H9 (cell line): ENCODE measurements at regions not wholly inside any gene's neighbourhood (a gene's known extent, or its start where the extent isn't known, plus 50 kb on each side); places are given as distances from the start of the nearest gene placed in this dataset.

Source experiments
- DNase-seq: peaks from one replicate; pipeline ENCODE4 v3.0.0-alpha.2; 2017
- H2AFZ ChIP-seq: one replicate; pipeline ENCODE4 v1.6.1; 2013; ENCODE audit warnings: mild to moderate bottlenecking, low read length, control low read depth, moderate library complexity
- H2AK5ac ChIP-seq: 2 replicates; pipeline ENCODE4 v1.6.1; 2013; ENCODE audit warnings: low read length, control low read depth, mixed read lengths; ENCODE audit not compliant: insufficient read length
- H2BK120ac ChIP-seq: one replicate; pipeline ENCODE4 v1.6.1; 2013; ENCODE audit warnings: low read depth, mild to moderate bottlenecking, low read length, control low read depth, inconsistent platforms; ENCODE audit not compliant: poor library complexity, severe bottlenecking
- H2BK12ac ChIP-seq: 2 replicates; pipeline ENCODE4 v1.6.1; 2013; ENCODE audit warnings: low read length, control low read depth, mixed read lengths, low read depth; ENCODE audit not compliant: insufficient read length
- H2BK15ac ChIP-seq: 2 replicates; pipeline ENCODE4 v1.6.1; 2013; ENCODE audit warnings: low read depth, low read length, control low read depth
- H2BK20ac ChIP-seq: one replicate; pipeline ENCODE4 v1.6.1; 2013; ENCODE audit warnings: low read depth, mild to moderate bottlenecking, low read length, control low read depth, inconsistent platforms; ENCODE audit not compliant: poor library complexity, severe bottlenecking
- H2BK5ac ChIP-seq: 2 replicates; pipeline ENCODE4 v1.6.1; 2013; ENCODE audit warnings: low read length, control low read depth, mixed read lengths; ENCODE audit not compliant: insufficient read length
- H3K14ac ChIP-seq: 2 replicates; pipeline ENCODE4 v1.6.1; 2013; ENCODE audit warnings: low read length, control low read depth; ENCODE audit not compliant: insufficient read depth
- H3K18ac ChIP-seq: 2 replicates; pipeline ENCODE4 v1.6.1; 2013; ENCODE audit warnings: low read depth, mild to moderate bottlenecking, mixed read lengths, low read length, control low read depth; ENCODE audit not compliant: insufficient read length
- H3K23ac ChIP-seq: 2 replicates; pipeline ENCODE4 v1.6.1; 2013; ENCODE audit warnings: low read length, control low read depth, mixed read lengths, low read depth; ENCODE audit not compliant: insufficient read length
- H3K23me2 ChIP-seq: 2 replicates; pipeline ENCODE4 v1.6.1; 2013; ENCODE audit warnings: low read depth, mild to moderate bottlenecking, mixed read lengths, low read length, control low read depth; ENCODE audit not compliant: insufficient read length, poor library complexity, severe bottlenecking
- H3K27ac ChIP-seq: 2 replicates; pipeline ENCODE4 v1.5.1; 2013; ENCODE audit warnings: low read length, control low read depth, mixed read lengths, low read depth; ENCODE audit not compliant: insufficient read length
- H3K27me3 ChIP-seq: 2 replicates; pipeline ENCODE4 v1.6.1; 2013; ENCODE audit warnings: low read length, control low read depth, inconsistent platforms; ENCODE audit not compliant: insufficient read depth
- H3K4ac ChIP-seq: 2 replicates; pipeline ENCODE4 v1.6.1; 2013; ENCODE audit warnings: low read depth, mild to moderate bottlenecking, control low read depth, inconsistent platforms, low read length, moderate library complexity
- H3K4me1 ChIP-seq: 2 replicates; pipeline ENCODE4 v1.6.1; 2013; ENCODE audit warnings: low read length, control low read depth, inconsistent platforms; ENCODE audit not compliant: insufficient read depth
- H3K4me2 ChIP-seq: 2 replicates; pipeline ENCODE4 v1.6.1; 2013; ENCODE audit warnings: low read length, control low read depth, mixed read lengths; ENCODE audit not compliant: insufficient read length, insufficient read depth
- H3K56ac ChIP-seq: 2 replicates; pipeline ENCODE4 v1.6.1; 2013; ENCODE audit warnings: low read depth, mild to moderate bottlenecking, mixed read lengths, low read length, control low read depth; ENCODE audit not compliant: insufficient read length
- H3K79me1 ChIP-seq: 2 replicates; pipeline ENCODE4 v1.6.1; 2013; ENCODE audit warnings: low read depth, mild to moderate bottlenecking, moderate library complexity, low read length, control low read depth, inconsistent platforms; ENCODE audit not compliant: insufficient read depth, poor library complexity, severe bottlenecking
- H3K79me2 ChIP-seq: 2 replicates; pipeline ENCODE4 v1.6.1; 2013; ENCODE audit warnings: low read length, control low read depth, inconsistent platforms; ENCODE audit not compliant: insufficient read depth
- H3K9ac ChIP-seq: 2 replicates; pipeline ENCODE4 v1.6.1; 2013; ENCODE audit warnings: low read length, control low read depth, mixed read lengths; ENCODE audit not compliant: insufficient read length; ENCODE audit errors: extremely low read depth
- H3K9me3 ChIP-seq: one replicate; pipeline ENCODE4 v1.6.1; 2013; ENCODE audit warnings: low read depth, low read length, inconsistent platforms; ENCODE audit not compliant: control insufficient read depth
- H3T11ph ChIP-seq: one replicate; pipeline ENCODE4 v1.6.1; 2013; ENCODE audit warnings: mild to moderate bottlenecking, low read length, control low read depth, inconsistent platforms
- H4K20me1 ChIP-seq: one replicate; pipeline ENCODE4 v1.6.1; 2013; ENCODE audit not compliant: control insufficient read depth, insufficient read length, insufficient read depth
- H4K5ac ChIP-seq: 2 replicates; pipeline ENCODE4 v1.6.1; 2013; ENCODE audit warnings: low read depth, mild to moderate bottlenecking, mixed read lengths, low read length, control low read depth; ENCODE audit not compliant: insufficient read length
- H4K8ac ChIP-seq: replicated peaks from 2 replicates; pipeline ENCODE4 v1.6.1; 2013; ENCODE audit warnings: low read length, control low read depth, mixed read lengths, low read depth; ENCODE audit not compliant: insufficient read length
- H4K91ac ChIP-seq: 2 replicates; pipeline ENCODE4 v1.6.1; 2013; ENCODE audit warnings: low read depth, mild to moderate bottlenecking, moderate library complexity, mixed read lengths, low read length, control low read depth; ENCODE audit not compliant: insufficient read length
- H3K27ac Mint-ChIP-seq, 3 experiments: 2 replicates in 2 of 3; 3 replicates in 1 of 3; pipeline ENCODE4 v1.8.0; 2020 to 2021; ENCODE audit warnings: mixed read lengths in 3 of 3, mild to moderate bottlenecking in 1 of 3, moderate library complexity in 1 of 3
- H3K27me3 Mint-ChIP-seq: 2 replicates; pipeline ENCODE4 v1.8.0; 2021; ENCODE audit warnings: low read depth, mild to moderate bottlenecking, moderate library complexity, mixed read lengths
- H3K36me3 Mint-ChIP-seq, 3 experiments: 2 replicates in 2 of 3; 3 replicates in 1 of 3; pipeline ENCODE4 v1.8.0; 2020 to 2021; ENCODE audit warnings: low read depth in 3 of 3, mixed read lengths in 3 of 3; ENCODE audit not compliant: insufficient read depth in 1 of 3
- H3K4me1 Mint-ChIP-seq, 2 experiments: 2 replicates each; pipeline ENCODE4 v1.8.0; 2020; ENCODE audit warnings: mixed read lengths in 2 of 2
- H3K4me3 Mint-ChIP-seq, 2 experiments: 2 replicates in 1 of 2; 3 replicates in 1 of 2; pipeline ENCODE4 v1.8.0; 2020 to 2021; ENCODE audit warnings: mild to moderate bottlenecking in 2 of 2, mixed read lengths in 2 of 2, moderate library complexity in 1 of 2
- H3K9me3 Mint-ChIP-seq, 2 experiments: 2 replicates in 1 of 2; 3 replicates in 1 of 2; pipeline ENCODE4 v1.8.0; 2020; ENCODE audit warnings: mild to moderate bottlenecking in 2 of 2, mixed read lengths in 2 of 2, moderate library complexity in 1 of 2
- CTCF ChIP-seq: fragments of 200-600 bp; sonication (generic); conservative IDR thresholded peaks from 3 replicates; pipeline ENCODE4 v1.8.0; 2021; ENCODE audit warnings: antibody characterized with exemption, mild to moderate bottlenecking
- WGBS: extraction: QIAGEN DNeasy Blood & Tissue Kit; methylation state at CpG from one replicate; pipeline ENCODE4 v1.1.7; 2013; ENCODE audit warnings: missing lambda C conversion rate, low lambda C conversion rate, mixed read lengths; ENCODE audit not compliant: insufficient read length; ENCODE audit errors: extremely low coverage; 5-methylcytosine and 5-hydroxymethylcytosine counted together

GRCh38 chr7:69419934-69420333 lies 178.3 kb upstream of the AUTS2 start:
- Mint-ChIP-seq H3K27ac (no peak overlapping the region), H3K4me1 (peaks cover 8% of the 10 kb centered on the region in 2 experiments), H3K9me3 (peaks cover 2 to 7% of the 10 kb centered on the region in 2 experiments; a peak in 4 of 5 replicates), H3K36me3 (peaks cover 0 to 5% (median 2%) of the 10 kb centered on the region in 3 experiments; a peak in 2 of 7 replicates), H3K4me3 (no peak overlapping the region), H3K27me3 (peaks cover 21% of the 10 kb centered on the region)
- no peak overlapping the region for H4K5ac ChIP-seq
- no peak overlapping the region for H2BK120ac ChIP-seq
- no peak overlapping the region for H3K56ac ChIP-seq
- no peak overlapping the region for H3K18ac ChIP-seq
- H4K20me1 ChIP-seq = no peaks in the 10 kb centered on the region
- no peak overlapping the region for H2AFZ ChIP-seq
- no peaks in the 10 kb centered on the region; the same call in 1 of the 2 replicates for H3K4me1 ChIP-seq
- no peak overlapping the region for H2BK12ac ChIP-seq
- no peak overlapping the region for H3K9ac ChIP-seq
- no peak overlapping the region for H4K91ac ChIP-seq
- H4K8ac ChIP-seq = no peak overlapping the region
- H3K9me3 ChIP-seq = no peaks in the 10 kb centered on the region
- no peak for TF ChIP-seq CTCF
- no CpG with 5 or more reads among the region's 5 CpGs for WGBS
- H2BK15ac ChIP-seq = no peak overlapping the region
- no peaks in the 10 kb centered on the region for H3K27me3 ChIP-seq
- H3K27ac ChIP-seq = no peak overlapping the region
- H3K79me1 ChIP-seq = no peaks in the 10 kb centered on the region
- H3K79me2 ChIP-seq = no peaks in the 10 kb centered on the region
- H3K23me2 ChIP-seq = no peaks in the 10 kb centered on the region
- H2AK5ac ChIP-seq = no peak overlapping the region
- no peak overlapping the region for H2BK20ac ChIP-seq
- no peak overlapping the region for H3K4ac ChIP-seq
- no peak overlapping the region for H3T11ph ChIP-seq
- no peak overlapping the region for H3K14ac ChIP-seq
- no peak for DNase-seq
- no peak overlapping the region for H3K4me2 ChIP-seq
- no peak overlapping the region for H3K23ac ChIP-seq
- H2BK5ac ChIP-seq = no peak overlapping the region
